HG03432 (cell line): ENCODE measurements at regions not wholly inside any gene's neighbourhood (a gene's known extent, or its start where the extent isn't known, plus 50 kb on each side); places are given as distances from the start of the nearest gene placed in this dataset.

ENCODE experiments used
- ATAC-seq: cut with Tn5 transposase; IDR thresholded peaks from one replicate; pipeline ENCODE4 v1.9.1; 2021; ENCODE audit warnings: mild to moderate bottlenecking, moderate library complexity; ENCODE audit not compliant: unreplicated experiment

DNA sequence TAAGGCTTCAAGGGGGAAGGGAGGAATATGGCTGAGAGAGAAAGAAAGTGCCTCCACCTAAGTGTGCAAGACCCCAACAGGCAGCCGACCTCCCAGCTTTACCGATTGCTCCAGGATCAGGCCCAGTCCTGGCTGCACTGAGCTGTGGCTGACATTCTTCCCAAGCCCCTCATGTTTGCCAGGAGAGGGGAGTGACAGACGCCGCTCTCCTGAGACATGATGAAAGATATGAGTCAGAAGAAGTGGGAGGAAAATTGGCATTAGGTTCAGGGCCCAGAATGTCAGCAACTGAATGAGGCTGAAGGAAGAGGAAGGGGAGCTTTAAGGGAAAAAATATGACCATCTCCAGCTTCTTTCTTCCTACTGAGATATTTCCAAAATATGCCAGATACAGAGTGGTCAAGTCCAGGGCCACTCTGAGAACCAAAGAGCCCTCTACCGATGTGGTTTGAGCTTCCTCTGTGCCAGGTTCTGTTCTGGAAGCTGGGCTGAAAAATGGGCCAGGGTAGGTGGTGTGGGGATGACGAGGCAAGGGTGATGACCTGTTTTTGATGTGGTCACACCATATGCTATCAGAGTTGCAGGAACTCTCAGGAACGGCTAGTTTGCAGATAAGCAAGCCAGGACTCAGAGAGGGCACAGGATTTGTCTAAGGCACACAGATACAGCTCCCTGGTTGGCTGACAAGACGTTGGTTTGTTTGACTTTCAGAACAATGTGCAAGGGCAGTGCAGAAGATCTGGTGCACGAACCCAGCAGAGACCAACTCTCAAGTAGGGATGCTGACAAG lies 176.7 kb downstream of the SOX9 start:
- no peak for ATAC-seq

DNA sequence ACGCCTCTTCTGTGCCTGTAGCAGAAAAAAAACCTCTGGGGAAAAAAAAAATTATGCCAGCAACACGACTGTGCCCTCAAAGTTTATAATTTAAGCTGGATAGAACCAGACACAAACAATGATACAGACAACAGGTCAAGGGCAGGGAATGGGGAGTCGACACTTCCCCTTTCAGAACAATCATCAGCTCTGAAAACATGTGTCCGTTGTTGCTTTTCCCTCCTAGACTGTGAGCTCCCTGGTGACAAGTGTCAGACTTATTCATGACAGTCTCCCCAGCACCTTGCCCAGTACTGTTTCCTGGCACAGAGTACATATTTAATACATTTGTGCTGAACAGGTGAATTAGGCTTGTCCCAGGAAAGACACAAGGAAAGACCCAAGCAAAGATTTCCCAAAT lies 178.3 kb downstream of the SOX9 start:
- no peak for ATAC-seq

- ATAC-seq: no peak
These were observed 178.8 kb downstream of the SOX9 start for GRCh38 chr17:72299592-72299991.

DNA sequence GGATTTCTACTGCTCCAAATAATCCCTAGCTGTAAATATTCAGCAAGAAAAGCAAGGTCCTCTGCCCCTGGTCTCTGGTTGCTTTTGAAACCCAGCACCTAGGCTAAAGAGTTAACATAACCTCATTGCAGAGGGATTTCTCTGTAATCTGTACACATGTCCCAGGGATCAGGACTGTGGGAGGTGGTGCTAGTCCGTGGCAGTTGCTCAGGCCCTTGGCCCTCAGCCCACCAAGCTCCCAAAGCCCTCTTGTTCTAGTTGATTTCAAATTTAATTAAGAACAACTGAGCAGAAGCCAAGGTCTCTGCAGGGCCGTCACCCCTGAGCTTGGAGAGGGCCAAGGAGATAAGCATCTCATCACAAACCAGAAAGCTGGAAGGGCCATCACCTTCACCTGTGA lies 181.1 kb downstream of the SOX9 start:
- ATAC-seq: no peak

GRCh38 chr17:72302735-72303134 lies 181.9 kb downstream of the SOX9 start:
- ATAC-seq: no peak

DNA sequence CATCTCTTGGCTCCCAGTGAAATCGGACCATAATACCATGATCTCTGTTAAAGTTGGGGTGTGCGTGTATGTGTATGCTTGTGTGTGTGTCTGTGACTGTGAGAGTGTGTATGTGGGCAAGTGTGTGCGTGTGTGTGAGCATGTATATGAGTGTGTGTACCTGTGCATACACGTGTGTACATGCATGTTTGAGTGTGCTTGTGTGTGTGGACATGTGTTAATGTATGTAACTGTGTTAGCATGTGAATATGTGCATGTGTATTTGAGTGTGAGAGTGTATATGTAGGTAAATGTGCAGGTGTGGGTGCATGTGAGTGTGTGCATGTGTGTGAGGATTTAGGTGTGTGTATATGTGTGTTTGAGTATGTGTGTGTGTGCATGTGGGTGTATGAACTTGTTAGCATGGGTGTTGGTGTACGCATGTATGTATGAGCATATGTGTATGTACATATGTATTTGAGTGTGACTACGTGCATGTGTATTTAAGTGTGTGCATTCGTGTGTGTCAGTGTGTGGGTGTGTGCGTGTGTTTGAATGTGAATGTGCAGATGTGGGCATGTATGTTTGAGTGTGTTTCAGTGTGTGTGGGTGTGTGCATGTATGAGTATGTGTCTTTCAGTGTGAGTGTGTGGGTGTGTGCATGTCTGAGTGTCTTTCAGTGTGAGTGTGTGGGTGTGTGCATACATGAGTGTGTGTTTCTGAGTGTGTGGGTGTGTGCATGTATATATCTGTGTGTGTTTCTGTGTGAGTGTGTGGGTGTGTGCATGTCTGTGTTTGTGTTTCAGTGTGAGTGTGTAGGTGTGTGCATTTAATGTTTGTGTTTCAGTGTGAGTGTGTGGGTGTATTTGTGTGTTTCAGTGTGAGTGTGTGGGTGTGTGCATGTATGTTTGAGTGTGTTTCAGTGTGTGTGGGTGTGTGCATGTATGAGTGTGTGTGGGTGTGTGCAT lies 183.2 kb downstream of the SOX9 start:
- no peak for ATAC-seq

DNA sequence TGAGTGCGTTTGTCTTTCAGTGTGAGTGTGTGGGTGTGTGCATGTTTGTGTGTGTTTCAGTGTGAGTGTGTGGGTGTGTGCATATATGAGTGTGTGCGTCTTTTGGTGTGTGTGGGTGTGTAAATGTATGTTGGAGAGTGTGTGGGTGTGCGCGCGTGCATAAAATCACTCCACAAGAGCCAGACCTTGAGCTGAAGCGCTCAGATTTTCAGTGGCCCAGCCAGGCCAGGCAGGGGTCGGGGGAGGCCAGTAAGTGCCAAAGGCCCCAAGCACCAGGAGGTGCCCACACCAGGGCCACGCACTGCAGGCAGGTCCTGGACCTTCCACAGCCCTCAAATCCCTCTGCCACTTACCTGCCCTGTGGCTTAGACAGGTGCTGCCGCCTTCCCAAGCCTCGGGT lies 184.0 kb downstream of the SOX9 start:
- no peak for ATAC-seq

GRCh38 chr17:72305472-72305871 lies 184.7 kb downstream of the SOX9 start:
- ATAC-seq: no peak

GRCh38 chr17:72306037-72306436 lies 185.2 kb downstream of the SOX9 start:
- no peak for ATAC-seq

- ATAC-seq: no peak
These were observed 187.0 kb downstream of the SOX9 start for GRCh38 chr17:72307836-72308235.

DNA sequence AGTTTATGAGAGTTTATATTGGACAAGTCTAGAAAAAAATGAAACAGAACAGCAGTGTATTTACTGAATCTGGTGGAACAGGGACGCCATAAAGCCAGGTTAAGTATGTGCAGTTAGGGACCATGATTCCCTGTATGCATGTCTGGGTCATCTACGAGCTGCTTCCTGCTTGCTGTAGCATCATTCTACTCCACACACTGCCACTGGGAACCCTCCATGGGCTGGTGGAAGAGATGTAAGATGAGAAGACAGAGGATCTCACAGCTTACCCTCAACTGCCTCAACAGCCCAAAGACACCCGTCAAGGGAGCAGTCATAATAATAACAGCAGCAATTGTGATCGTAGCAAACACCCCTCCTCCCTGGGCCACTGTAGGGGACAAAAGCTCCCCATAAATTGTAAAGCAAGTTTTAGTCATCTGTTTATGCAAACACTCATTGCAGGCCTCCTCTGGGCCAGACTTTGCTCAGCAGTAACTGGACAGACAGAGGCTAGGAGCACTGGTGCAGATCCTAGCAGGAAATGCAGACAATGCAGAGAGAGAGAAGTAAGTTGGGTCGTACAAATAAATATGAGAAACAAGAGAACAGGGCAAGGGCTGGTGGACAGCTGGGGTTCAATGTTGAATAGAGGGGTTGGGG lies 188.0 kb downstream of the SOX9 start:
- ATAC-seq: peak; percentile 43

GRCh38 chr17:72311004-72311403 lies 190.2 kb downstream of the SOX9 start:
- ATAC-seq: no peak

- ATAC-seq: no peak
These were observed 194.5 kb downstream of the SOX9 start for GRCh38 chr17:72315122-72315913.

- ATAC-seq: peak; percentile 7
These were observed 197.3 kb downstream of the SOX9 start for GRCh38 chr17:72318131-72318530.

DNA sequence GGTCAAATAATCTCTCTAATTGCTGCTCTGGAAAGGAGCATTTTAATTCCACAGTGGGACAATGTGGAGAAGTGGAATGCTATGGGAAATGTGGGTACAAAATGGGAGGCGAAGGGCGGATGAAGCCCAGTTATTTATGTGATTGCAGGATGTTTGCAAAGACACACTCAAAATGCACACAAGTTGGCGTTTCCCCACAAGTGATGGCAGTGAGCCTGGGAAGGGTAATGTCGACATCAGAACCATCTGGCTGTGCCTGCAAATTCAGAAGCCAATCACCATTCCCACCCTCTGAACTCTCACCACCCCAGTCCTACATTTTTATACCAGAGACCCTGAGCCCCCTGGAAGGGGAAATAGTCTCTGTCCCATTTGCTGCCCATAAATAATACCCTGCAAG lies 201.1 kb downstream of the SOX9 start:
- no peak for ATAC-seq

DNA sequence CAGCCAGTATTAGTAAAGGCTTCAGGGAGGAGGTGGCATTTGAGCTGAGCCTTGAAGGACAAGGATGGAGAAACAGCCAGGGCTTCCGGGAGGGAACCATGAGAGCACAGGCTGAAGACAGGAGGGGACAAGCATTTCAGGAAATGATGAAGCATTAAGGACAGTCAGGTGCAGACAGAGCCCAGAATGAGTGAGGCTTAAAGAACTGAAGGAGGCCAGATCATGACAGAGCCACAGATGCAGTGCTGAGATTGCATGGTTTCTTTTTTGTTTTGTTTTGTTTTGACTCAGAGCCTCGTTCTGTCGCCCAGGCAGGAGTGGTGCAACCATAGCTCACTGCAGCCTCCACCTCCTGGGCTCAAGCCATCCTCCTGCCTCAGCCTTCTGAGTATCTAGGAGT lies 211.5 kb downstream of the SOX9 start:
- ATAC-seq: peak; percentile 90

GRCh38 chr17:72333570-72333969 lies 212.8 kb downstream of the SOX9 start:
- ATAC-seq: no peak

DNA sequence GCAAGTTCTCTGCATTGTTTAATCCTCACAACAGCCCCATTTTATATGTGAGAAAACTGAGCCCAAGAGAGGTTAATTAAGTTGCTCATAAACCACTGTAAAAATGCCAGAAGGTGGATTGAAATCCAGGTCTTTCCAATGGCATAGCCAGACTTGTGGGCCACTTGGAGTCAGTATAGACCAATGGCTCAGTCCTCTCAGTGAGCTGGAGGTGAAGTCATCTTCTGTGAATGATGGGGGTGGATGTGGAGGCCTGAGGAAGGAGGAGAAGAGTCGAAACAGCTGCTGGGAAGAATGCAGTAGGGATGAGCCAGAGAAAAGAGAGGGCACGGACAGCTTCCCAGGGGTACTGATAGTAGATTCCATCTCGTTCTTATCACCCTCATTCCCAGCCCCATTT lies 213.4 kb downstream of the SOX9 start:
- ATAC-seq: no peak

GRCh38 chr17:72336026-72336803 lies 215.4 kb downstream of the SOX9 start:
- ATAC-seq: no peak

GRCh38 chr17:72336804-72337070 lies 215.9 kb downstream of the SOX9 start:
- ATAC-seq: no peak
